ENCODE measurements at regions not wholly inside any gene's neighbourhood (a gene's known extent, or its start where the extent isn't known, plus 50 kb on each side); places are given as distances from the start of the nearest gene placed in this dataset.

DNA sequence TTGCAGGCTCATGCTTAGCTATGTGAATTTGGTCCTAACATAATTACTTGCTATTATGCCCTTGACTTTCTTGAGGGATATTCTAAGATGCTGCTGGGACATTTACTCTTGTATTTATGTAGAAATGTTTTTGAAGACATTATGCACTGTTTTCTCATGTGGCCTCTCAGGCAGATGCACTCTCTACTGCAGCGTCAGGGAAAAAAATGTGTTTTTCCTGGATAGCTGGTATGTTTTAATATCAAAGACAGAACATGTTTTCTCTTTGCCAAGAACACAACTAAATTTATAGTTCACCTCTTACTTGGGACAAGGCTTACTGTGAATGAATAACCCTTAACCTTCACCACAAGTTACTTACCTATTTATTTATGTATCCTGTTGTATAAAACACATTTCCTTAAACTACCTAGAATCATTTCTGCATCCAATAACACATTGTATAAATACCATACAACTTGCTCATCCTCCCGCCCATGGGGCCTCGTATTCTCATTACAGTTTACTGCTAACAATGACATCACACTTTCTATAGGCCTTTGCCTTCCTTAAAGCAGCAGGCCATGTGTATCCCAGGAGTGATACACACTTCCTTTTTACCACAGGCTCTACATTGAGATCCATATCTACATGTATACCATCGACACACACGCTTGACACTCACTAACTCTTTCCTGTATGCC, 178.7 kb downstream of the SLIT2 start:
- no peak overlapping the region for H3K4me3 ChIP-seq (replicated peaks in 1 of 2; ENCODE audit: low read depth in 2 of 2, low read length in 2 of 2)
- TF ChIP-seq CTCF (IDR thresholded peaks at IDR 0.05; ENCODE audit: low read depth, low read length) = no peak

DNA sequence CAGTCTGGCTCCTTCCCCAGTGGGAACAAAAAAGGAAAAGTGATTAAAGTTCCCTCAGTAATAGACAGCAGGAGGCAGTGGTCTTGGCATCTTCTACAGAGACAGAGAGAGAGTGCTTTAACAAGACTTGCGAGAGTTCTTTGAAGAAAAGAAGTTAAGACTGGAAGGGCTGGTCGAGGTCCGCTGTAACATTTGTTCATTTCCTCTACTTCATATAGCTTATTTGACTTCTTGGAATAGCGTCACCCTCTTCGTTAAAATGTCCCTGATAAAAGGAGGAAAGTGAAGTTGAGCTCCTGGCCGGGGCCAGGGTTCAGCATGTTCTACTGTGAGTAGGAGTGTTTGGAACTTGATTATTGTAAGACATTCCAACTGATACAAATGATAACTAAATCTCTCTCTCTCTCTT, 179.8 kb downstream of the SLIT2 start:
- peak; percentile 25 for TF ChIP-seq CTCF (IDR thresholded peaks at IDR 0.05; ENCODE audit: low read depth, low read length)
- DNase-seq (ENCODE audit: low read depth in 2 of 2) = peak; percentile 53 to 70
- no peak overlapping the region for H3K4me3 ChIP-seq (replicated peaks in 1 of 2; ENCODE audit: low read depth in 2 of 2, low read length in 2 of 2)

More for the DNA sequence above, 178.7 kb downstream of the SLIT2 start:
- peak in 1 of 2 donors; percentile 44 for DNase-seq (ENCODE audit: low read depth in 2 of 2)

DNA sequence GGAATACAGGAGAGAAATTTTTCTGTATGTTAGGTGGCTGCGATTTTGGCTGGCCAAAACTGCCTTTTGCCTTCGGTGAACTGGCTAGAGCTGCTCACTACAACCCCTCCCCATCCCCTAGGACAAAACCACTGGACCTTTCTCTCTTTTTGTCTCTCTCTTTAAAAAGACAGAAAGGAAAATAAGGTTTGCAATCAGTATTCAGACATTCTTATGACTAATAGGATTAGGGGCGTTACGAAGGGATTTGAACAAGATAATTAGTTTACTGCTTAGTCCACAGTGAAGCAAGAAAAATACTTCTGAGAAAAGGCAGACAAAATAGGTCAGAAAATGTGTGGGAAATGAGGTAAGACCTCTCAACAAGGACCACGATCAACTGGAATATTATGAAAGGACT, 180.4 kb downstream of the SLIT2 start:
- no peak for TF ChIP-seq CTCF (IDR thresholded peaks at IDR 0.05; ENCODE audit: low read depth, low read length)
- DNase-seq (ENCODE audit: low read depth in 2 of 2) = peak; percentile 56 to 58
- no peak overlapping the region for H3K4me3 ChIP-seq (replicated peaks in 1 of 2; ENCODE audit: low read depth in 2 of 2, low read length in 2 of 2)

DNA sequence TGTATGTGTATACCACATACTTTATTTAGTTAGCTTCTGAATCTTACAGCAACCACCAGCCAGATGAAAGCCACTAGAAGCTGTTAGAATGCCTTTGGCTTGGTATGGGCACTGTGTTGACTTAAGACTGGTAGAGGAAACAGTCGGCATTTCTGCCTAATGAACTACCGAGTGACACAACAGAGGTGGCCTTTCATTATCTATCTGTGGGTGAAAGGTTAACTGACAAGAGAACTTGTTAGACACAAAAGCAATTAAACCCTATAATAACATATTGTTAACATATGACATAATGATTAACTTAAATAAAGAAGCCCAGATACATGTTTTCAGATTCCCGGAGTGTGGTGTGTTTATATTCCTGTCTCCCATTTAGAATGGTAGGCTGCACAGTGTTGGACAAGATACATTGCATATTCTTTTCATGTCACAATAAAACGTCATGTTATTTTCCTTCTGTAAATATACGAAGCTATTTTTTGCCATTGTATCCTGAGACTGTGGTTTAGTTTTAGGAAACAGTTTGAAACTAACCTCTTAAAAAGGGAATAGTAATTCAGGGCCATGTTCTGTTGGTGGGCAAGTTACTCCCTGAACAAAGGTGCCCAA, 181.5 kb downstream of the SLIT2 start:
- TF ChIP-seq CTCF (IDR thresholded peaks at IDR 0.05; ENCODE audit: low read depth, low read length) = no peak
- H3K4me3 ChIP-seq (replicated peaks in 1 of 2; ENCODE audit: low read depth in 2 of 2, low read length in 2 of 2) = no peak overlapping the region
- DNase-seq (ENCODE audit: low read depth in 2 of 2) = no peak

GRCh38 chr4:20440170-20440569, 188.5 kb downstream of the SLIT2 start:
- no peak for DNase-seq (ENCODE audit: low read depth in 2 of 2)
- no peak overlapping the region for H3K4me3 ChIP-seq (replicated peaks in 1 of 2; ENCODE audit: low read depth in 2 of 2, low read length in 2 of 2)
- TF ChIP-seq CTCF (IDR thresholded peaks at IDR 0.05; ENCODE audit: low read depth, low read length) = no peak

GRCh38 chr4:20443015-20443805, 191.5 kb downstream of the SLIT2 start:
- no peak overlapping the region for H3K4me3 ChIP-seq (replicated peaks in 1 of 2; ENCODE audit: low read depth in 2 of 2, low read length in 2 of 2)
- no peak for TF ChIP-seq CTCF (IDR thresholded peaks at IDR 0.05; ENCODE audit: low read depth, low read length)
- no peak for DNase-seq (ENCODE audit: low read depth in 2 of 2)

Measured in cardiac fibroblast (primary cell).